ENCODE measurements at regions not wholly inside any gene's neighbourhood (a gene's known extent, or its start where the extent isn't known, plus 50 kb on each side); places are given as distances from the start of the nearest gene placed in this dataset.
A peak's percentile ranks its signal among the peaks of the same experiment; 100 is the strongest.

- DNase-seq (ENCODE audit: low read depth in 1 of 2, low spot score in 2 of 2) = no peak
- no peak overlapping the region for H3K4me3 ChIP-seq (ENCODE audit: extremely low read depth in 1 of 4, insufficient read depth in 2 of 4, low read depth in 3 of 4, low read length in 4 of 4)
- 0 out of 2 replicates have a peak overlapping the region, but pooled peaks have one; percentile 5 for H3K18ac ChIP-seq (ENCODE audit: extremely low read depth, low read length)
- H3K36me3 ChIP-seq (ENCODE audit: control insufficient read depth in 2 of 4, insufficient read depth in 4 of 4, low read length in 3 of 4) = no peaks in the 10 kb centered on the region
- no peak overlapping the region for H4K5ac ChIP-seq (ENCODE audit: insufficient read length, low read depth, low read length)
- H3K79me1 ChIP-seq (ENCODE audit: low read depth, low read length) = no peaks in the 10 kb centered on the region
- no peak overlapping the region for H3K4ac ChIP-seq (replicated peaks; ENCODE audit: insufficient read length, low read depth, low read length)
- H3K56ac ChIP-seq (replicated peaks; ENCODE audit: insufficient read length, low read depth, low read length) = no peak overlapping the region
- WGBS, 2 experiments (ENCODE audit: extremely low coverage in 1 of 2, insufficient coverage in 1 of 2, insufficient read length in 1 of 2, insufficient replicate concordance in 2 of 2, low coverage in 1 of 2, low lambda C conversion rate in 2 of 2, missing lambda C conversion rate in 1 of 2) = 70% methylated on average over 5 of the region's 5 CpGs; no CpG with 5 or more reads in 1 of the 2 experiments
- H2AK5ac ChIP-seq (ENCODE audit: low read depth, low read length) = no peak overlapping the region
- H2AFZ ChIP-seq (ENCODE audit: low read length) = peak overlapping the region; percentile 28; the same call in 1 of the 2 replicates
- H3K14ac ChIP-seq (ENCODE audit: insufficient read length) = no peak overlapping the region
- H2BK120ac ChIP-seq (replicated peaks; ENCODE audit: low read depth, low read length) = no peak overlapping the region
- H3K9ac ChIP-seq (replicated peaks in 1 of 4; ENCODE audit: extremely low read depth in 1 of 4, low read depth in 3 of 4, low read length in 3 of 4) = no peak overlapping the region
- no peaks in the 10 kb centered on the region for H3K79me2 ChIP-seq (ENCODE audit: control insufficient read depth in 1 of 2, insufficient read depth in 2 of 2, low read length in 2 of 2)
- no peak overlapping the region for H2BK20ac ChIP-seq (ENCODE audit: low read length)
- H3K27me3 ChIP-seq (replicated peaks in 1 of 4; ENCODE audit: control insufficient read depth in 3 of 4, extremely low read depth in 1 of 4, insufficient read depth in 3 of 4, low read length in 3 of 4) = no peaks in the 10 kb centered on the region
- H4K91ac ChIP-seq (replicated peaks; ENCODE audit: insufficient read length, low read length) = no peak overlapping the region
- H3K27ac ChIP-seq (ENCODE audit: low read depth, low read length) = no peak overlapping the region
- H2BK15ac ChIP-seq (ENCODE audit: low read length) = no peak overlapping the region
- H3K23ac ChIP-seq (ENCODE audit: insufficient read length) = no peak overlapping the region
- peak overlapping the region; percentile 52; the same call in 1 of the 2 replicates for H2BK12ac ChIP-seq (ENCODE audit: low read depth, low read length)
- no peaks in the 10 kb centered on the region for H4K20me1 ChIP-seq (replicated peaks in 1 of 2; ENCODE audit: control insufficient read depth in 1 of 2, insufficient read depth in 2 of 2, low read length in 2 of 2)
- no peak overlapping the region; the same call in 1 of the 2 replicates for H2BK5ac ChIP-seq (ENCODE audit: low read depth, low read length)
- H3K4me1 ChIP-seq (replicated peaks in 1 of 4; ENCODE audit: control insufficient read depth in 3 of 4, insufficient read depth in 4 of 4, low read length in 3 of 4) = peaks cover 0 to 7% (median 3%) of the 10 kb centered on the region in 4 experiments; a peak in 3 of 7 replicates
- H3K9me3 ChIP-seq (ENCODE audit: insufficient read depth in 2 of 2, low read depth in 1 of 2, low read length in 1 of 2) = no peaks in the 10 kb centered on the region
- H3K23me2 ChIP-seq (ENCODE audit: low read depth, low read length) = no peaks in the 10 kb centered on the region
- POLR2A ChIA-PET (ENCODE audit: partially characterized antibody) = interaction anchor here (1.0 to 3.1 kb wide), 3 partner anchors 17 to 169 kb away, joined by 3 to 12 read pairs (median 10); partner anchors contain the start of gene NFE2L2
- no peak overlapping the region for H3K4me2 ChIP-seq (ENCODE audit: insufficient read depth in 1 of 2, low read depth in 2 of 2, low read length in 2 of 2)
- FAIRE-seq = no peak
- no peak overlapping the region for H4K8ac ChIP-seq (ENCODE audit: extremely low read depth, insufficient read depth, low read length)
- CTCF ChIA-PET (ENCODE audit: partially characterized antibody) = interaction anchor here (0.6 to 7.7 kb wide), 32 partner anchors 11 to 448 kb away, joined by 3 to 88 read pairs (median 4); partner anchors contain the start of gene NFE2L2
- TF ChIP-seq GABPA (IDR thresholded peaks at IDR 0.05; ENCODE audit: borderline replicate concordance, insufficient read depth, low read length) = no peak
- TF ChIP-seq TAF1 (IDR thresholded peaks at IDR 0.05; ENCODE audit: low read depth, low read length) = no peak
- TF ChIP-seq ZNF274 (IDR thresholded peaks at IDR 0.05; ENCODE audit: borderline replicate concordance, extremely low read depth, low read length) = no peak
- TF ChIP-seq CREB1 (IDR thresholded peaks at IDR 0.05) = no peak
- TF ChIP-seq CHD1 (IDR thresholded peaks at IDR 0.05; ENCODE audit: low read depth, low read length) = no peak
- TF ChIP-seq MAX (IDR thresholded peaks at IDR 0.05) = no peak
- TF ChIP-seq GTF2F1 (IDR thresholded peaks at IDR 0.05; ENCODE audit: borderline replicate concordance, low read depth, low read length) = no peak
- no peak for TF ChIP-seq CHD2 (IDR thresholded peaks at IDR 0.05; ENCODE audit: low read length)
- no peak for TF ChIP-seq CEBPB (IDR thresholded peaks at IDR 0.05; ENCODE audit: low read depth, low read length)
- TF ChIP-seq TBP (IDR thresholded peaks at IDR 0.05; ENCODE audit: low read depth, low read length) = no peak
- no peak for TF ChIP-seq YY1 (IDR thresholded peaks at IDR 0.05; ENCODE audit: low read depth, low read length)
- no peak for TF ChIP-seq NANOG (IDR thresholded peaks at IDR 0.05; ENCODE audit: insufficient read depth, low read depth, low read length, poor library complexity, severe bottlenecking)
- TF ChIP-seq PHF8 (conservative IDR thresholded peaks at IDR 0.05; ENCODE audit: low read depth, low read length) = no peak
- no peak for TF ChIP-seq CBX8 (IDR thresholded peaks at IDR 0.05; ENCODE audit: borderline replicate concordance, low read depth, low read length)
- no peak for TF ChIP-seq SRF (IDR thresholded peaks at IDR 0.05; ENCODE audit: low read depth, low read length)
Measured at GRCh38 chr2:177332992-177333388, 59.6 kb upstream of the AGPS start.
